Endothelial cell of umbilical vein (primary cell): ENCODE measurements at regions not wholly inside any gene's neighbourhood (a gene's known extent, or its start where the extent isn't known, plus 50 kb on each side); places are given as distances from the start of the nearest gene placed in this dataset.

Source experiments
- BruUV-seq: library from RNA; stranded (reverse); fragments of 400-500 nt; replicated peaks from 2 replicates; lab custom pipeline; 2021; lab: Mats Ljungman, UMichigan
- CTCF ChIA-PET: fragments of 300-600, 350-600 bp; sonication (Branson Sonifier 250); formaldehyde crosslinking; loops from one replicate; lab custom pipeline; 2021; ENCODE audit warnings: antibody characterized with exemption, inconsistent platforms; lab: Charles Lee
- POLR2A ChIA-PET: fragments of 300-600, 350-600 bp; sonication (Branson Sonifier 250); formaldehyde crosslinking; loops from one replicate; lab custom pipeline; 2021; ENCODE audit warnings: antibody characterized with exemption, inconsistent platforms; lab: Charles Lee
- DNase-seq: peaks from one replicate; pipeline ENCODE4 v3.0.0-alpha.2; 2011; ENCODE audit warnings: low read depth, low spot score
- FAIRE-seq: peaks from 2 replicates; lab custom pipeline; 2011; peaks lifted over from hg19 to GRCh38; lab: Jason Lieb, UNC
- H2AFZ ChIP-seq: 2 replicates; pipeline ENCODE4 v1.6.0; 2012; ENCODE audit warnings: low read depth, low read length, control low read depth, inconsistent platforms
- H3K27ac ChIP-seq: 2 replicates; pipeline ENCODE4 v1.5.1; 2011; ENCODE audit warnings: low read depth, mild to moderate bottlenecking, control low read depth, low read length, moderate library complexity; ENCODE audit not compliant: insufficient read depth
- H3K27me3 ChIP-seq, 2 experiments: 2 replicates each; pipeline versions ENCODE4 v1.6.0 to v1.6.1; 2011; ENCODE audit warnings: low read length in 2 of 2, mixed read lengths in 1 of 2; ENCODE audit not compliant: control insufficient read depth in 2 of 2, insufficient read depth in 2 of 2
- H3K36me3 ChIP-seq, 2 experiments: 2 replicates in 1 of 2; 3 replicates in 1 of 2; pipeline ENCODE4 v1.5.1; 2011; ENCODE audit warnings: low read length in 2 of 2, mild to moderate bottlenecking in 1 of 2, moderate library complexity in 1 of 2; ENCODE audit not compliant: control insufficient read depth in 2 of 2, insufficient read depth in 2 of 2; ENCODE audit errors: extremely low read depth in 1 of 2
- H3K4me1 ChIP-seq: 3 replicates; pipeline ENCODE4 v1.5.1; 2011; ENCODE audit warnings: mild to moderate bottlenecking, low read length; ENCODE audit not compliant: control insufficient read depth, insufficient read depth; ENCODE audit errors: extremely low read depth
- H3K4me2 ChIP-seq: 2 replicates; pipeline ENCODE4 v1.6.1; 2011; ENCODE audit warnings: low read length, control low read depth, mixed read lengths; ENCODE audit not compliant: insufficient read depth
- H3K4me3 ChIP-seq, 3 experiments: fragments of 200-600 bp in 1 of 3; sonication (generic), shearing (Covaris generic) in 1 of 3; replicated peaks in 1 of 3; 2 replicates each; pipeline ENCODE4 v1.5.1; 2011 to 2016; ENCODE audit warnings: control low read depth in 3 of 3, low read length in 3 of 3, mild to moderate bottlenecking in 2 of 3, inconsistent platforms in 1 of 3, low read depth in 1 of 3, moderate library complexity in 1 of 3; ENCODE audit not compliant: insufficient read depth in 1 of 3
- H3K79me2 ChIP-seq: 2 replicates; pipeline ENCODE4 v1.6.0; 2012; ENCODE audit warnings: low read length, inconsistent platforms; ENCODE audit not compliant: control insufficient read depth, insufficient read depth
- H3K9ac ChIP-seq: replicated peaks from 2 replicates; pipeline ENCODE3; 2011; ENCODE audit warnings: low read length, control low read depth; ENCODE audit not compliant: insufficient read depth; ENCODE audit errors: extremely low read depth
- H3K9me1 ChIP-seq: replicated peaks from 3 replicates; pipeline ENCODE4 v1.6.0; 2011; ENCODE audit warnings: mild to moderate bottlenecking, low read length; ENCODE audit not compliant: control insufficient read depth, insufficient read depth; ENCODE audit errors: extremely low read depth
- H3K9me3 ChIP-seq: replicated peaks from 2 replicates; pipeline ENCODE4 v1.5.1; 2012; ENCODE audit warnings: low read length, inconsistent platforms; ENCODE audit not compliant: control insufficient read depth, insufficient read depth
- H4K20me1 ChIP-seq: replicated peaks from 2 replicates; pipeline ENCODE3; 2011; ENCODE audit warnings: mild to moderate bottlenecking, low read length; ENCODE audit not compliant: control insufficient read depth, insufficient read depth; ENCODE audit errors: extremely low read depth
- EZH2 ChIP-seq: IDR thresholded peaks from 2 replicates; pipeline ENCODE4 v1.6.1; 2012; ENCODE audit warnings: borderline replicate concordance, low read depth, mild to moderate bottlenecking, moderate library complexity, low read length, inconsistent platforms; ENCODE audit not compliant: severe bottlenecking
- FOS ChIP-seq: IDR thresholded peaks from 2 replicates; pipeline ENCODE4 v1.6.1; 2011; ENCODE audit warnings: mild to moderate bottlenecking, low read length, moderate library complexity, borderline replicate concordance; ENCODE audit not compliant: insufficient read depth
- GATA2 ChIP-seq: IDR thresholded peaks from 2 replicates; pipeline ENCODE4 v1.7.0; 2011; ENCODE audit warnings: low read depth, mild to moderate bottlenecking, moderate library complexity, mixed read lengths, low read length; ENCODE audit not compliant: insufficient read length, insufficient read depth
- JUN ChIP-seq: IDR thresholded peaks from 2 replicates; pipeline ENCODE4 v1.6.1; 2011; ENCODE audit warnings: borderline replicate concordance, low read depth; ENCODE audit not compliant: insufficient read length, insufficient read depth
- MAX ChIP-seq: IDR thresholded peaks from 2 replicates; pipeline ENCODE4 v1.6.1; 2011; ENCODE audit not compliant: insufficient read depth, insufficient read length
- MYC ChIP-seq: IDR thresholded peaks from one replicate; pipeline ENCODE4 v1.6.1; 2011; ENCODE audit warnings: mild to moderate bottlenecking, low read depth, low read length
- POLR2A ChIP-seq: IDR thresholded peaks from 2 replicates; pipeline ENCODE4 v1.6.1; 2012; ENCODE audit warnings: low read depth, mild to moderate bottlenecking, control low read depth, low read length
- POLR2AphosphoS5 ChIP-seq: IDR thresholded peaks from 2 replicates; pipeline ENCODE4 v1.6.1; 2012; ENCODE audit warnings: low read depth, mild to moderate bottlenecking, control low read depth, low read length, moderate library complexity; ENCODE audit not compliant: insufficient read depth
- dilution Hi-C: fragments of 300-500 bp; cut with MboI; formaldehyde crosslinking; loops from one replicate; pipeline ENCODE4 v1.15.0; 2019; ENCODE audit warnings: low sequenced_read_pairs; ENCODE audit not compliant: extremely low pct_ligation_motif_present
- intact Hi-C: fragments of 100-400 bp; cut with micrococcal nuclease; formaldehyde crosslinking; loops from one replicate; pipeline ENCODE4 v1.10.0; 2022
- TF ChIP-seq, protein P1 (sequence below), 2 donors: IDR thresholded peaks; 1 replicate in 1 of 2; 2 replicates in 1 of 2; pipeline ENCODE4 v1.5.1; 2011; ENCODE audit warnings: low read length in 2 of 2, mild to moderate bottlenecking in 2 of 2, moderate library complexity in 2 of 2, control low read depth in 1 of 2, inconsistent platforms in 1 of 2, low read depth in 1 of 2; ENCODE audit not compliant: insufficient read depth in 1 of 2; ENCODE audit errors: extremely low read depth in 1 of 2

DNA sequence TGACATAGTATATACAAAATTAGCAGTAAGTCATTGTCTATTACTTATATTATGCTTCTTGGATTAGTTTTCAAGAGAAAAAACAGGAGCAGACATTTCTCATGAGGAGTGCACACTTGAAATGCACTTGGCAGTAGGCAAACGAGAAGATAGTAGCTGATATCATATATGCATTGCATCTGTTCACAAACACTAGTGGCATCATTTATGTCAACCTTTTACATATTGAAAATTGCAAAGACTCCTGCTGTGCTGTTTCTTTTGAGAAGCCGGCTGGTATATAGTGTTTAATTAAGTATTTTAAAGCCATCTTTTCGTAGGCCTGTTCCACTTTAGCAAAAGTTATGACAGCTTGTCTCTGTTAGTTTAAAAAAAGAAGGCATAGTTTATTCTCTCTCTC is 58.4 kb upstream of the SLC8A1 start:
- Histone ChIP-seq H3K4me1 (peaks cover 16% of the 10 kb centered on the region), H3K36me3 (no peaks in the 10 kb centered on the region), H3K4me3 (no peak overlapping the region), H3K9ac (no peak overlapping the region), H4K20me1 (no peaks in the 10 kb centered on the region), H3K27me3 (no peaks in the 10 kb centered on the region), H3K79me2 (no peaks in the 10 kb centered on the region), H2AFZ (no peak overlapping the region), H3K27ac (no peak overlapping the region), H3K9me3 (no peaks in the 10 kb centered on the region), H3K4me2 (no peak overlapping the region), H3K9me1 (no peaks in the 10 kb centered on the region)
- intact Hi-C loops (no loop called here), dilution Hi-C loops (no loop called here)
- no TSS peak for BruUV-seq
- no peak for DNase-seq
- TF ChIP-seq EZH2 (no peak), POLR2A (no peak), POLR2AphosphoS5 (no peak), FOS (no peak), MAX (no peak), GATA2 (no peak), JUN (no peak), MYC (no peak)
- TF ChIP-seq, protein P1, sequence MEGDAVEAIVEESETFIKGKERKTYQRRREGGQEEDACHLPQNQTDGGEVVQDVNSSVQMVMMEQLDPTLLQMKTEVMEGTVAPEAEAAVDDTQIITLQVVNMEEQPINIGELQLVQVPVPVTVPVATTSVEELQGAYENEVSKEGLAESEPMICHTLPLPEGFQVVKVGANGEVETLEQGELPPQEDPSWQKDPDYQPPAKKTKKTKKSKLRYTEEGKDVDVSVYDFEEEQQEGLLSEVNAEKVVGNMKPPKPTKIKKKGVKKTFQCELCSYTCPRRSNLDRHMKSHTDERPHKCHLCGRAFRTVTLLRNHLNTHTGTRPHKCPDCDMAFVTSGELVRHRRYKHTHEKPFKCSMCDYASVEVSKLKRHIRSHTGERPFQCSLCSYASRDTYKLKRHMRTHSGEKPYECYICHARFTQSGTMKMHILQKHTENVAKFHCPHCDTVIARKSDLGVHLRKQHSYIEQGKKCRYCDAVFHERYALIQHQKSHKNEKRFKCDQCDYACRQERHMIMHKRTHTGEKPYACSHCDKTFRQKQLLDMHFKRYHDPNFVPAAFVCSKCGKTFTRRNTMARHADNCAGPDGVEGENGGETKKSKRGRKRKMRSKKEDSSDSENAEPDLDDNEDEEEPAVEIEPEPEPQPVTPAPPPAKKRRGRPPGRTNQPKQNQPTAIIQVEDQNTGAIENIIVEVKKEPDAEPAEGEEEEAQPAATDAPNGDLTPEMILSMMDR (IDR thresholded peaks at IDR 0.05; ENCODE audit: extremely low read depth in 1 of 2, insufficient read depth in 1 of 2, low read depth in 1 of 2, low read length in 2 of 2) = no peak
- no peak for FAIRE-seq
- ChIA-PET CTCF (interaction anchor here (0.9 kb wide), 1 partner anchor 23 kb away, joined by 3 read pairs; no protein-coding TSS in a partner anchor), POLR2A (no interaction called here)
